ENCODE measurements at regions not wholly inside any gene's neighbourhood (a gene's known extent, or its start where the extent isn't known, plus 50 kb on each side); places are given as distances from the start of the nearest gene placed in this dataset.

DNA sequence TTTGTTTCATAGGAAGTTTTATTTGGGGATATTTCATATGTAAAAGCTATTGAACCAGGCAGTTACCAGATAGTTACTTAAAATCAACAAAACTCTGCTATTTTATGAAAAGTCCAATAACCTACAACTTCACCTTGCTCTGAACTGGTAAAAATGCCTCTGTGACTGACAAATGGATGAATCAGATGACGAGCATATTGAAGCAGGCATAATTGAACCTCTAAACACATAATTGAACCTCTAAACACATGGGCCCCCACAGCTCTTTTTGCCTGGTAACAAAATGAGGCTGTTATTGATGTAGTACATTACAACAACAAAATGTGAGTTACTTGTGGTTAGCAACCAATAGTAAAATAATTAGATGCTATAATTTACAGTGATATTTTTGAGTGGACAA is 99.7 kb downstream of the MBL2 start:
- TF ChIP-seq POLR2A (IDR thresholded peaks at IDR 0.05; ENCODE audit: extremely low read depth, insufficient read length) (no peak), CTCF (IDR thresholded peaks at IDR 0.05; ENCODE audit: low read depth, low read length) (no peak)

All from NB4 (cell line).